GM12864 (cell line): ENCODE measurements at regions not wholly inside any gene's neighbourhood (a gene's known extent, or its start where the extent isn't known, plus 50 kb on each side); places are given as distances from the start of the nearest gene placed in this dataset.
"Not testable (repeated sequence)": the region's sequence is repeated elsewhere in the genome, so short reads cannot be mapped to it uniquely, and the experiment has no call there.

Experiments
- DNase-seq: peaks from one replicate; pipeline ENCODE4 v3.0.0-alpha.2; 2011; ENCODE audit warnings: low read depth
- H3K4me3 ChIP-seq: 2 replicates; pipeline ENCODE4 v1.5.1; 2011; ENCODE audit warnings: mild to moderate bottlenecking, low read depth, low read length, control low read depth
- CTCF ChIP-seq: IDR thresholded peaks from 2 replicates; pipeline ENCODE4 v1.5.1; 2011; ENCODE audit warnings: low read depth, mild to moderate bottlenecking, moderate library complexity, low read length, control low read depth, inconsistent platforms; ENCODE audit errors: missing control alignments

GRCh38 chr2:34789169-34789568 is 1190.1 kb upstream of the FAM98A start:
- no peak overlapping the region for H3K4me3 ChIP-seq
- DNase-seq, result no peak
- no peak for TF ChIP-seq CTCF

- TF ChIP-seq CTCF, result no peak
- no peak for DNase-seq
- no peak overlapping the region for H3K4me3 ChIP-seq
These were observed 1188.2 kb upstream of the FAM98A start for GRCh38 chr2:34787341-34787740.

GRCh38 chr2:34785206-34785785 is 1186.2 kb upstream of the FAM98A start:
- no peak for TF ChIP-seq CTCF
- DNase-seq, result no peak
- no peak overlapping the region for H3K4me3 ChIP-seq

- no peak for DNase-seq
- TF ChIP-seq CTCF, result no peak
- no peak overlapping the region for H3K4me3 ChIP-seq
These were observed 1185.6 kb upstream of the FAM98A start for GRCh38 chr2:34784701-34785100.

GRCh38 chr2:34750742-34751141 is 1151.6 kb upstream of the FAM98A start:
- DNase-seq, H3K4me3 ChIP-seq: not testable (repeated sequence)

- DNase-seq, result no peak
- no peak for TF ChIP-seq CTCF
- H3K4me3 ChIP-seq, result no peak overlapping the region
These were observed 1148.5 kb upstream of the FAM98A start for GRCh38 chr2:34747643-34748042.

- peak; percentile 14 for TF ChIP-seq CTCF
- H3K4me3 ChIP-seq, result no peak overlapping the region
- DNase-seq, result no peak
These were observed 1139.6 kb upstream of the FAM98A start for GRCh38 chr2:34738691-34739090.
